ENCODE measurements at regions not wholly inside any gene's neighbourhood (a gene's known extent, or its start where the extent isn't known, plus 50 kb on each side); places are given as distances from the start of the nearest gene placed in this dataset.

- no peak for DNase-seq (ENCODE audit: low read depth)
Measured at GRCh38 chr14:81837304-81837703, 303.7 kb upstream of the SEL1L start.

GRCh38 chr14:81839056-81839455 lies 305.4 kb upstream of the SEL1L start:
- DNase-seq (ENCODE audit: low read depth) = no peak

GRCh38 chr14:81841346-81841745 lies 307.7 kb upstream of the SEL1L start:
- DNase-seq (ENCODE audit: low read depth) = no peak

- no peak for DNase-seq (ENCODE audit: low read depth)
Measured at GRCh38 chr14:81849714-81850113, 316.1 kb upstream of the SEL1L start.

GRCh38 chr14:81855007-81855406 lies 321.4 kb upstream of the SEL1L start:
- DNase-seq (ENCODE audit: low read depth) = no peak

GRCh38 chr14:81859046-81859445 lies 325.4 kb upstream of the SEL1L start:
- DNase-seq (ENCODE audit: low read depth) = no peak

- no peak for DNase-seq (ENCODE audit: low read depth)
Measured at GRCh38 chr14:81868172-81868571, 334.5 kb upstream of the SEL1L start.

- no peak for DNase-seq (ENCODE audit: low read depth)
Measured at GRCh38 chr14:81871706-81872105, 338.1 kb upstream of the SEL1L start.

GRCh38 chr14:81884382-81884781 lies 350.7 kb upstream of the SEL1L start:
- no peak for DNase-seq (ENCODE audit: low read depth)

- no peak for DNase-seq (ENCODE audit: low read depth)
Measured at GRCh38 chr14:81886588-81886987, 352.9 kb upstream of the SEL1L start.

- DNase-seq (ENCODE audit: low read depth) = no peak
Measured at GRCh38 chr14:81889529-81889928, 355.9 kb upstream of the SEL1L start.

- no peak for DNase-seq (ENCODE audit: low read depth)
Measured at GRCh38 chr14:81890020-81890419, 356.4 kb upstream of the SEL1L start.

- DNase-seq (ENCODE audit: low read depth) = no peak
Measured at GRCh38 chr14:81903477-81903876, 369.8 kb upstream of the SEL1L start.

GRCh38 chr14:81927070-81927469 lies 393.4 kb upstream of the SEL1L start:
- DNase-seq (ENCODE audit: low read depth) = no peak

- no peak for DNase-seq (ENCODE audit: low read depth)
Measured at GRCh38 chr14:81931828-81932227, 398.2 kb upstream of the SEL1L start.

- no peak for DNase-seq (ENCODE audit: low read depth)
Measured at GRCh38 chr14:81936348-81936747, 402.7 kb upstream of the SEL1L start.

- no peak for DNase-seq (ENCODE audit: low read depth)
Measured at GRCh38 chr14:81936902-81937301, 403.2 kb upstream of the SEL1L start.

- DNase-seq (ENCODE audit: low read depth) = no peak
Measured at GRCh38 chr14:81938341-81938740, 404.7 kb upstream of the SEL1L start.

- DNase-seq (ENCODE audit: low read depth) = no peak
Measured at GRCh38 chr14:81940651-81941050, 407.0 kb upstream of the SEL1L start.

GRCh38 chr14:81942071-81942470 lies 408.4 kb upstream of the SEL1L start:
- DNase-seq (ENCODE audit: low read depth) = no peak

- DNase-seq (ENCODE audit: low read depth) = no peak
Measured at GRCh38 chr14:81946375-81946774, 412.7 kb upstream of the SEL1L start.

- DNase-seq (ENCODE audit: low read depth) = no peak
Measured at GRCh38 chr14:81946834-81947798, 413.5 kb upstream of the SEL1L start.

- DNase-seq (ENCODE audit: low read depth) = no peak
Measured at GRCh38 chr14:81952917-81953316, 419.3 kb upstream of the SEL1L start.

- DNase-seq (ENCODE audit: low read depth) = no peak
Measured at GRCh38 chr14:81953419-81953818, 419.8 kb upstream of the SEL1L start.

All from M059J (cell line).